Lung (tissue), 11 donors: ENCODE measurements at regions not wholly inside any gene's neighbourhood (a gene's known extent, or its start where the extent isn't known, plus 50 kb on each side); places are given as distances from the start of the nearest gene placed in this dataset.

Source experiments
- ATAC-seq: fragments of 200-7000 bp; cut with Tn5 transposase; one replicate; pipeline ENCODE4 v1.9.1; 2020; ENCODE audit warnings: moderate number of reproducible peaks; ENCODE audit not compliant: insufficient read depth, low FRiP score
- DNase-seq, 3 donors: peaks; one replicate each; pipeline ENCODE4 v3.0.0-alpha.2; 2013 to 2017
- H3K27ac ChIP-seq, 2 donors: one replicate each; pipeline ENCODE4 v1.5.1; 2013; ENCODE audit warnings: mild to moderate bottlenecking in 2 of 2, moderate library complexity in 2 of 2, control low read depth in 1 of 2, inconsistent platforms in 1 of 2, low read depth in 1 of 2, low read length in 1 of 2
- H3K27me3 ChIP-seq, 3 donors: one replicate each; pipeline ENCODE4 v1.5.1; 2013; ENCODE audit warnings: low read length in 2 of 3; ENCODE audit not compliant: control insufficient read depth in 3 of 3, insufficient read depth in 3 of 3
- H3K36me3 ChIP-seq, 4 donors: one replicate each; pipeline ENCODE4 v1.5.1; 2013; ENCODE audit warnings: low read length in 4 of 4, mild to moderate bottlenecking in 1 of 4, moderate library complexity in 1 of 4; ENCODE audit not compliant: control insufficient read depth in 4 of 4, insufficient read depth in 4 of 4
- H3K4me1 ChIP-seq, 5 donors: one replicate each; pipeline ENCODE4 v1.5.1; 2013; ENCODE audit warnings: low read length in 5 of 5, mild to moderate bottlenecking in 2 of 5, moderate library complexity in 1 of 5; ENCODE audit not compliant: control insufficient read depth in 5 of 5, insufficient read depth in 5 of 5
- H3K4me3 ChIP-seq: one replicate; pipeline ENCODE4 v1.5.1; 2013; ENCODE audit warnings: mild to moderate bottlenecking, control low read depth, moderate library complexity
- H3K9ac ChIP-seq, 2 donors: one replicate each; pipeline ENCODE4 v1.5.1; 2013; ENCODE audit warnings: low read length in 2 of 2, control low read depth in 1 of 2; ENCODE audit not compliant: insufficient read depth in 1 of 2
- H3K9me3 ChIP-seq, 4 donors: one replicate each; pipeline ENCODE4 v1.5.1; 2013; ENCODE audit warnings: low read length in 3 of 4, mild to moderate bottlenecking in 1 of 4, moderate library complexity in 1 of 4; ENCODE audit not compliant: control insufficient read depth in 4 of 4, insufficient read depth in 3 of 4
- WGBS, 2 donors: extraction: QIAGEN DNeasy Blood & Tissue Kit; methylation state at CpG; one replicate each; pipeline ENCODE4 v1.1.7; 2013; 5-methylcytosine and 5-hydroxymethylcytosine counted together
- TF ChIP-seq, protein P1 (sequence below): IDR thresholded peaks from 2 replicates; pipeline ENCODE4 v1.5.1; 2012; ENCODE audit warnings: mild to moderate bottlenecking; ENCODE audit errors: control extremely low read depth, extremely low read depth
- donor health status: control.
- donor health status: control.
- donor health status: Bipolar disorder and iron deficiency.
- donor health status: healthy.
- donor health status: DM: yes; HTN: yes; CAD: no.

DNA sequence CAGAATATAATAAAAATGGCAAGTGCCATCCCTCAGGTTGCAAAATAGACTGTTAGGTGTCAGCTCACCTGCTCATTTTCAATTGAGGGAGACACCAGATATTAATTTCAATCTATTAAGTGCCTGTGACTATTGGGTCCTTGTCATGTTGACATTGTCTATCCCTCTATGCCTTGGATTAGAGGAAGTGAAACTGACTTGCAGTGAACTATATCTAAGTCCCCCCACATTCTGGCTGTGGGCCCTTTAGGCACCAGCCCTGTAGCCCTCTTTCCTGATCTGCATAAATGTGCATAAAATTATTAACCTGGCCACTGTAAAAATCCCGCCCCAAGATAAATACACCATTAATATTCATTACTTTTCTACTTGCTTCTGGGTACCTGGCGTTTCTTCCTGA is 293.0 kb upstream of the CLNK start:
- no peak for ATAC-seq
- DNase-seq, result no peak
- Histone ChIP-seq H3K9ac (no peak overlapping the region), H3K27ac (no peak overlapping the region), H3K4me3 (no peak overlapping the region), H3K4me1 (peaks cover 0 to 3% (median 0%) of the 10 kb centered on the region in 5 donors), H3K36me3 (no peaks in the 10 kb centered on the region), H3K9me3 (no peaks in the 10 kb centered on the region), H3K27me3 (no peaks in the 10 kb centered on the region)
- TF ChIP-seq, protein P1, sequence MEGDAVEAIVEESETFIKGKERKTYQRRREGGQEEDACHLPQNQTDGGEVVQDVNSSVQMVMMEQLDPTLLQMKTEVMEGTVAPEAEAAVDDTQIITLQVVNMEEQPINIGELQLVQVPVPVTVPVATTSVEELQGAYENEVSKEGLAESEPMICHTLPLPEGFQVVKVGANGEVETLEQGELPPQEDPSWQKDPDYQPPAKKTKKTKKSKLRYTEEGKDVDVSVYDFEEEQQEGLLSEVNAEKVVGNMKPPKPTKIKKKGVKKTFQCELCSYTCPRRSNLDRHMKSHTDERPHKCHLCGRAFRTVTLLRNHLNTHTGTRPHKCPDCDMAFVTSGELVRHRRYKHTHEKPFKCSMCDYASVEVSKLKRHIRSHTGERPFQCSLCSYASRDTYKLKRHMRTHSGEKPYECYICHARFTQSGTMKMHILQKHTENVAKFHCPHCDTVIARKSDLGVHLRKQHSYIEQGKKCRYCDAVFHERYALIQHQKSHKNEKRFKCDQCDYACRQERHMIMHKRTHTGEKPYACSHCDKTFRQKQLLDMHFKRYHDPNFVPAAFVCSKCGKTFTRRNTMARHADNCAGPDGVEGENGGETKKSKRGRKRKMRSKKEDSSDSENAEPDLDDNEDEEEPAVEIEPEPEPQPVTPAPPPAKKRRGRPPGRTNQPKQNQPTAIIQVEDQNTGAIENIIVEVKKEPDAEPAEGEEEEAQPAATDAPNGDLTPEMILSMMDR, result no peak
- 91 to 98% methylated on average over 2 of the region's 2 CpGs for WGBS, 2 donors

DNA sequence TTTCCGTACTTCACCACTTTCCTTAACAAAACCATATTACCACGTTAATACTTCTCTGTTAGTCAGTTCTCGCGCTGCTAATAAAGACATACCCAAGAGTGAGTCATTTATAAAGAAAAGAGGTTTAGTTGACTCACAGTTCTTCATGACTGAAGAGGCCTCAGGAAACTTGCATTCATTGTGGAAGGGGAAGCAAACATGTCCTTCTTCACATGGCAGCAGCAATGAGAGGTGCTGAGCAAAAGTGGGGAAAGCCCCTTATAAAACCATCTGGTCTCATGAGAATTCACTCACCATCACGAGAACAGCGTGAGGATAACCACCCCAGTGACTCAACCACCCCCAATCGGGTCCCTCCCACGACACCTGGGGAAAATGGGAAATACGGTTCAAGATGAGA is 289.8 kb upstream of the CLNK start:
- TF ChIP-seq, protein P1, result no peak
- WGBS, 2 donors, result 92 to 93% methylated on average over 9 of the region's 9 CpGs
- DNase-seq (no peak), ATAC-seq (no peak)
- no peak overlapping the region for H3K27ac ChIP-seq
- no peak overlapping the region for H3K9ac ChIP-seq
- H3K9me3 ChIP-seq, result no peaks in the 10 kb centered on the region
- no peaks in the 10 kb centered on the region for H3K36me3 ChIP-seq
- H3K4me1 ChIP-seq, result no peaks in the 10 kb centered on the region
- H3K4me3 ChIP-seq, result no peak overlapping the region
- no peaks in the 10 kb centered on the region for H3K27me3 ChIP-seq

DNA sequence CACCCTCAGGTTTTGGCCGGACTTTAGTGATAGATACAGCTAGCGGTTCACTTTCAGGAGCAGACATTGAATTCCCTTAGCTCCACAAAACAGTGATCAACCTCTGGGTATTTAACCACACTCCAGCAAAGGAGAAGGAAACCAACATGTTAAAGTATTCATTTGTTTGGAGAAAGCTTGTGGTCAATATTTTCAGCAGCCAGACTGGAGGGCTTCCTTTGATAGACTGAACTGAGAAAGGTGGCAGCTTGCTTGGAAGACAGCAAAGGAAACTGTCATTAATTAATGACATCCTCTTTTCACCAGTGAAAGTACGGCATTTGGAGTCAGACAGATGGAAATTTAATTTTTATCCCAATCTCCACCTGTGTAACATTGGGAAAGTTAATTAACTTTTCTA is 289.1 kb upstream of the CLNK start:
- Histone ChIP-seq H3K27ac (no peak overlapping the region), H3K27me3 (no peaks in the 10 kb centered on the region), H3K9ac (no peak overlapping the region), H3K9me3 (no peaks in the 10 kb centered on the region), H3K36me3 (no peaks in the 10 kb centered on the region), H3K4me3 (no peak overlapping the region), H3K4me1 (no peaks in the 10 kb centered on the region)
- 46 to 67% methylated on average over 3 of the region's 3 CpGs for WGBS, 2 donors
- no peak for DNase-seq
- TF ChIP-seq, protein P1, result no peak
- ATAC-seq, result no peak

DNA sequence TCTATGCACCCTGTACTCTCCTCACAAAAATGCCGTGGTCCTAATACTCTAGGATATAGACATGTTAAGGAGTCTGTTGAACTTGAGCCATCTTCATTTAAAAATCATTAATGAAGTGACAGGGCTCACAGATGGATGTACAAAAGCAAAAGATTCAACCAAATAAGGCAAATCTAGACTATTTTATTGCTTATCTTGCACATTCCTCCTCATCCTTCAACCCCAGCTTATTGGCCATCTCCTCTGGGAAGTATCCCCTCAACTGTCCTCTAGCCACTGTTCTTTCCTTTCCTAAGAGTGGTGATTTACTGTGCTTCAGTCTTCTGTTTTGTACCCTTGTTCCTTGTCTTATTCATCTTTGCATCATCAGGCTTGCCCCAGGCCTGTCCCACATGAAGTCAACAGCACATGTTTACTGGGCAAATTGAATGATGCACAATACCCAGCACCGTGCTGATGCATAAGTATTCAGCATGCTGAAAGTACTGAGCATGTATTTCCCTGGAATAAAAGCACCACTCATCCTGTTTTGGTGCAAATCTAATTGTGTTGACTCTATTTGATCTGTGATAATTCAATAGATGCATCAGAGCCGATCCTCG is 287.3 kb upstream of the CLNK start:
- H3K36me3 ChIP-seq, result no peaks in the 10 kb centered on the region
- no peak overlapping the region for H3K4me3 ChIP-seq
- no peaks in the 10 kb centered on the region for H3K27me3 ChIP-seq
- ATAC-seq, result no peak
- H3K9ac ChIP-seq, result no peak overlapping the region
- no peak for DNase-seq
- no peaks in the 10 kb centered on the region for H3K9me3 ChIP-seq
- H3K27ac ChIP-seq, result no peak overlapping the region
- H3K4me1 ChIP-seq, result no peaks in the 10 kb centered on the region
- WGBS, 2 donors, result 82 to 87% methylated on average over 4 of the region's 4 CpGs
- TF ChIP-seq, protein P1, result no peak
